ENCODE measurements at regions not wholly inside any gene's neighbourhood (a gene's known extent, or its start where the extent isn't known, plus 50 kb on each side); places are given as distances from the start of the nearest gene placed in this dataset.

- TF ChIP-seq CTCF (IDR thresholded peaks at IDR 0.05) (no peak), POLR2A (IDR thresholded peaks at IDR 0.05) (no peak)
These were observed 272.1 kb downstream of the FAM76B start for GRCh38 chr11:95517453-95517852.

Measured in lower leg skin (tissue), 3 donors.